ENCODE measurements at regions not wholly inside any gene's neighbourhood (a gene's known extent, or its start where the extent isn't known, plus 50 kb on each side); places are given as distances from the start of the nearest gene placed in this dataset.

GRCh38 chr2:239853706-239854327, 171.3 kb downstream of the NDUFA10 start:
- Histone ChIP-seq H3K4me3 (no peak overlapping the region), H3K27me3 (peaks cover 0 to 26% (median 5%) of the 10 kb centered on the region in 3 donors), H3K27ac (no peak overlapping the region), H3K36me3 (no peaks in the 10 kb centered on the region), H3K9me3 (peaks cover 0 to 26% (median 19%) of the 10 kb centered on the region in 4 donors), H3K4me1 (no peaks in the 10 kb centered on the region)
- 56 to 76% (median 68%) methylated on average over 4 to 8 of the region's 8 CpGs for WGBS, 5 donors
- intact Hi-C loops (cut with DNase I; ENCODE audit: low total_unique reads) = no loop called here
- TF ChIP-seq POLR2A (IDR thresholded peaks at IDR 0.05) (no peak), POLR2AphosphoS5 (IDR thresholded peaks at IDR 0.05) (no peak), CTCF (IDR thresholded peaks at IDR 0.05) (no peak), EP300 (IDR thresholded peaks at IDR 0.05) (no peak)
- DNase-seq = no peak

GRCh38 chr2:239853121-239853520, 172.0 kb downstream of the NDUFA10 start:
- intact Hi-C loops (cut with DNase I; ENCODE audit: low total_unique reads) = no loop called here
- no peak overlapping the region for H3K4me3 ChIP-seq
- WGBS, 5 donors = 78 to 94% (median 87%) methylated on average over 5 to 8 of the region's 8 CpGs
- H3K4me1 ChIP-seq = no peaks in the 10 kb centered on the region
- peaks cover 0 to 24% (median 5%) of the 10 kb centered on the region in 3 donors for H3K27me3 ChIP-seq
- no peaks in the 10 kb centered on the region for H3K36me3 ChIP-seq
- peaks cover 0 to 26% (median 19%) of the 10 kb centered on the region in 4 donors for H3K9me3 ChIP-seq
- TF ChIP-seq POLR2A (IDR thresholded peaks at IDR 0.05) (no peak), EP300 (IDR thresholded peaks at IDR 0.05) (no peak), CTCF (IDR thresholded peaks at IDR 0.05) (no peak), POLR2AphosphoS5 (IDR thresholded peaks at IDR 0.05) (no peak)
- no peak for DNase-seq
- H3K27ac ChIP-seq = no peak overlapping the region

GRCh38 chr2:239852272-239852671, 172.9 kb downstream of the NDUFA10 start:
- no peak for DNase-seq
- 67 to 88% (median 83%) methylated on average over 6 to 7 of the region's 7 CpGs for WGBS, 5 donors

More at GRCh38 chr2:239852272-239852671, 172.9 kb downstream of the NDUFA10 start:
- Histone ChIP-seq H3K36me3 (no peaks in the 10 kb centered on the region), H3K9me3 (peaks cover 0 to 26% (median 19%) of the 10 kb centered on the region in 4 donors), H3K27ac (no peak overlapping the region), H3K27me3 (peaks cover 0 to 16% (median 5%) of the 10 kb centered on the region in 3 donors), H3K4me1 (no peaks in the 10 kb centered on the region), H3K4me3 (no peak overlapping the region)
- TF ChIP-seq EP300 (IDR thresholded peaks at IDR 0.05) (no peak), CTCF (IDR thresholded peaks at IDR 0.05) (no peak), POLR2A (IDR thresholded peaks at IDR 0.05) (no peak), POLR2AphosphoS5 (IDR thresholded peaks at IDR 0.05) (no peak)
- intact Hi-C loops (cut with DNase I; ENCODE audit: low total_unique reads) = no loop called here

All from stomach (tissue), 8 donors.